Osteocyte (in vitro differentiated cells): ENCODE measurements at regions not wholly inside any gene's neighbourhood (a gene's known extent, or its start where the extent isn't known, plus 50 kb on each side); places are given as distances from the start of the nearest gene placed in this dataset.

Source experiments
- DNase-seq: peaks from one replicate; pipeline ENCODE4 v3.0.0; 2021; ENCODE audit warnings: mixed read lengths; ENCODE audit not compliant: unreplicated experiment; ENCODE audit errors: extremely low spot score
- H3K27ac Mint-ChIP-seq: one replicate; pipeline ENCODE4 v1.8.0; 2021; ENCODE audit warnings: mild to moderate bottlenecking, mixed read lengths; ENCODE audit not compliant: unreplicated experiment
- H3K27me3 Mint-ChIP-seq: one replicate; pipeline ENCODE4 v1.8.0; 2021; ENCODE audit warnings: mixed read lengths; ENCODE audit not compliant: unreplicated experiment
- H3K36me3 Mint-ChIP-seq: one replicate; pipeline ENCODE4 v1.8.0; 2021; ENCODE audit warnings: mixed read lengths; ENCODE audit not compliant: unreplicated experiment
- H3K4me1 Mint-ChIP-seq: one replicate; pipeline ENCODE4 v1.8.0; 2021; ENCODE audit warnings: mixed read lengths; ENCODE audit not compliant: unreplicated experiment
- H3K4me3 Mint-ChIP-seq: one replicate; pipeline ENCODE4 v1.8.0; 2021; ENCODE audit warnings: mild to moderate bottlenecking, moderate library complexity, mixed read lengths; ENCODE audit not compliant: unreplicated experiment
- H3K9me3 Mint-ChIP-seq: one replicate; pipeline ENCODE4 v1.8.0; 2021; ENCODE audit warnings: mixed read lengths; ENCODE audit not compliant: unreplicated experiment
- TF ChIP-seq, protein P1 (sequence below): fragments of 200-600 bp; sonication (generic); IDR thresholded peaks from 2 replicates; pipeline ENCODE4 v1.5.0; 2021; ENCODE audit warnings: antibody characterized with exemption, mild to moderate bottlenecking, moderate library complexity

DNA sequence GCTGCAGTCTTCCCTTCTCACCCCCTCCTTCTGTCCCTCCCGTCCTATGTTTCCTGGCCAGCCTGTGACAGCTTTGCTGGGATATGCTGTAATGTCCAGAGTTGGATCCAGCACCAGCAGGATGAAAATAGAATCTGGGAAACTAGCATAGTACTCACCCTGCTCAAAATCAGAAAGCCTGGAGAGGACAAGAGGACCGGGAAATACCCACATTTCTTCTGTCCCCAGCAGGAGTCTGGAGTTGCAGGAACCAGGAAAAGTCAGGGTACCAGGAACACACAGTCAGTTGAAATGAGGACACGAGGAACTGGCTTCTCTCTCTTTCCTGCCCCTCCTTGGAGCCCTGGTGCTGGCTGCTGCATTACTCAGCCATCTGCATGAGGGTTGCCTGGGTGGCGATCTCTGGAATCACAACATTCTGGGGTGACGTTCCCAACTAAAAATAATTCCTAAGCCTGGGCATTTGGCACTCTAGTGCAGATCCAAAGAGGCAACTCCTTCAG is 59.6 kb upstream of the NFIL3 start:
- no peaks in the 10 kb centered on the region for H3K27me3 Mint-ChIP-seq
- DNase-seq = no peak
- H3K4me3 Mint-ChIP-seq = no peak overlapping the region
- peaks cover 43% of the 10 kb centered on the region for H3K4me1 Mint-ChIP-seq
- peak overlapping the region; percentile 75 for H3K27ac Mint-ChIP-seq
- no peaks in the 10 kb centered on the region for H3K36me3 Mint-ChIP-seq
- TF ChIP-seq, protein P1, sequence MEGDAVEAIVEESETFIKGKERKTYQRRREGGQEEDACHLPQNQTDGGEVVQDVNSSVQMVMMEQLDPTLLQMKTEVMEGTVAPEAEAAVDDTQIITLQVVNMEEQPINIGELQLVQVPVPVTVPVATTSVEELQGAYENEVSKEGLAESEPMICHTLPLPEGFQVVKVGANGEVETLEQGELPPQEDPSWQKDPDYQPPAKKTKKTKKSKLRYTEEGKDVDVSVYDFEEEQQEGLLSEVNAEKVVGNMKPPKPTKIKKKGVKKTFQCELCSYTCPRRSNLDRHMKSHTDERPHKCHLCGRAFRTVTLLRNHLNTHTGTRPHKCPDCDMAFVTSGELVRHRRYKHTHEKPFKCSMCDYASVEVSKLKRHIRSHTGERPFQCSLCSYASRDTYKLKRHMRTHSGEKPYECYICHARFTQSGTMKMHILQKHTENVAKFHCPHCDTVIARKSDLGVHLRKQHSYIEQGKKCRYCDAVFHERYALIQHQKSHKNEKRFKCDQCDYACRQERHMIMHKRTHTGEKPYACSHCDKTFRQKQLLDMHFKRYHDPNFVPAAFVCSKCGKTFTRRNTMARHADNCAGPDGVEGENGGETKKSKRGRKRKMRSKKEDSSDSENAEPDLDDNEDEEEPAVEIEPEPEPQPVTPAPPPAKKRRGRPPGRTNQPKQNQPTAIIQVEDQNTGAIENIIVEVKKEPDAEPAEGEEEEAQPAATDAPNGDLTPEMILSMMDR = no peak
- no peaks in the 10 kb centered on the region for H3K9me3 Mint-ChIP-seq

DNA sequence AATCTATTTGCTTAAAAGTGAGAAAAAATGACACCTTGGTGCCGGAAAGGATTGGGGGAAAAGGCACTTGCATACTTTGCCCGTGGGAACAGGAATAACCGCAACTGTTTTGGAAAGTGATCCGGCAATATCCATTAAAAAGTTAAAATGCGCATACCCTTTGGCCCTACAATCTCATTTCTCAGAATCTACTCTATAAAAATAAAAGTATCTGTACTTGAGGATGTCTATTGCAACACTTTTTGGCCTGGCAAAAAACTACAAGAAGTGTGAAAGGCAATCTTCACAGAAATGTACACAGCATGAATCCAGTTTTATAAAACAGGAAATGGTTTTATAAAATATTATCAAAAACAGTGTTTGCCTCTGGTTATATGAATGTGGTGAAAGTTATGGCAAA is 58.3 kb upstream of the NFIL3 start:
- no peak for DNase-seq
- TF ChIP-seq, protein P1 = no peak
- H3K27me3 Mint-ChIP-seq = no peaks in the 10 kb centered on the region
- H3K9me3 Mint-ChIP-seq = no peaks in the 10 kb centered on the region
- peak overlapping the region; percentile 75 for H3K27ac Mint-ChIP-seq
- H3K4me1 Mint-ChIP-seq = peaks cover 32% of the 10 kb centered on the region
- H3K4me3 Mint-ChIP-seq = no peak overlapping the region
- no peaks in the 10 kb centered on the region for H3K36me3 Mint-ChIP-seq

DNA sequence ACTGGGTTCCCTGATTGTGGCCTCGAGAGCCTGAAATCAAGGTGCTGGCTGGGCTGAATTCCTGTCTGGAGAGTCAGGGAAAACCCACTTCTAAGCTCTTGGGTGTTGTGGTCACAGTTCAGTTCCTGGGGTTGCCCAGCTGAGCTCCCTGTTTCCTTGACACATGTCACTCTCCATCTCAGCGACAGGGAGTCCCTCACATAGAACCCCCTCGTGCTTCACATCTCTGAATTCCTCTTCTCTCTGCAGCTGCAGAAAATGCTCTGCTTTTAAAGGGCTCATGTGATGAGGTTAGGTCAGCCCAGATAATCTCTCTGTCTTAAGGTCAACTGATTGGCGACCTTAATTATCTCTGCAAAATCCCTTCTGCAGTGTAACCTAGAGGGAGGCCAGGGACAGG is 53.5 kb upstream of the NFIL3 start:
- no peak for DNase-seq
- peaks cover 6% of the 10 kb centered on the region for H3K4me1 Mint-ChIP-seq
- no peaks in the 10 kb centered on the region for H3K36me3 Mint-ChIP-seq
- TF ChIP-seq, protein P1 = no peak
- H3K9me3 Mint-ChIP-seq = peaks cover 6% of the 10 kb centered on the region
- no peak overlapping the region for H3K4me3 Mint-ChIP-seq
- H3K27me3 Mint-ChIP-seq = no peaks in the 10 kb centered on the region
- no peak overlapping the region for H3K27ac Mint-ChIP-seq

DNA sequence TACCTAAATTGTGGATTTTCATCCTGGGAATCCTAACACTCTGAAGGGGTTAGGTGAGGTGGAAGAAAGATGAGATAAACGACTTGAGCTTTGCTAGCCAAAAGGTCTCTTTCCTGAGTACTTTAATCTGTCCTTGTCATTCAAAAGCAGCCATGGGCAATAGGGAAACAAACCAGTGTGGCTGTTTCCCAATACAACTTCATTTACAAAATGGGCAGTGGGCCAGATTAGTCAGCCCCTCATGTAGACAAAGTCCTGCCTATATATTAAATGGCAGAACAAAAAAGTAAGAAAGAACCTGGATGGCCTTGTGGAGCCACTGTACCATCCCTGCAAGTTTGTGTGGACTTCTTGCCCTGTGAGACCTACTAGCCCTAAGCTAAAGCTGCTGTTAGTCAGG is 51.0 kb upstream of the NFIL3 start:
- Mint-ChIP-seq H3K4me1 (no peaks in the 10 kb centered on the region), H3K27ac (no peak overlapping the region), H3K9me3 (peaks cover 6% of the 10 kb centered on the region), H3K36me3 (peaks cover 4% of the 10 kb centered on the region), H3K4me3 (no peak overlapping the region), H3K27me3 (peaks cover 7% of the 10 kb centered on the region)
- no peak for DNase-seq
- TF ChIP-seq, protein P1 = no peak
